ENCODE measurements at regions not wholly inside any gene's neighbourhood (a gene's known extent, or its start where the extent isn't known, plus 50 kb on each side); places are given as distances from the start of the nearest gene placed in this dataset.

DNA sequence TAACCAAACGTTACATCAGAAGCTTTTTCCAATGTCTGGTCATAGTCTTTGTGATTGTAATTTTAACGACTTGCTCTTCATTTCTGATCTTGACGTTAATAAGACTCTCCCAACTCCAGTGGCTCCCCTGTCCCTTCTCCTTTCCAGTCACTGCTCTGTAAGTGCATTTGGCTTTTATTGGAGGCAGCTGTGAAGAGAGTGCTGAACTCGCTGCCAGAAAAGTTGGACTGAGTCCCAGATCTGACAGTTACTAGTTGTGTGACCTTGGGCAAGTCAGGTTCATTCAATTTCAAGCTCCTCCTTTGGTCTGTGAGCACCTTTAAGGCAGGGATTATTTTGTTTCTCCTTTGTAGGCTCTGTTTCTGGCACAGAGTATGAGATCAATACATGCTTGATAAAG, 109.6 kb upstream of the TSPAN2 start:
- ATAC-seq (no peak), DNase-seq (ENCODE audit: low read depth, low spot score) (no peak), FAIRE-seq (no peak)
- H3K27ac ChIP-seq (ENCODE audit: control insufficient read depth, insufficient read depth), result no peak overlapping the region
- H3K4me1 ChIP-seq (ENCODE audit: control insufficient read depth, insufficient read depth, low read length), result no peaks in the 10 kb centered on the region
- no peaks in the 10 kb centered on the region for H4K20me1 ChIP-seq (ENCODE audit: control insufficient read depth, insufficient read depth)
- in situ Hi-C loops (cut with MboI) (no loop called here), intact Hi-C loops (cut with micrococcal nuclease; ENCODE audit: unreplicated experiment) (no loop called here)
- no TSS peak for BruUV-seq (replicated peaks)
- ChIA-PET RAD21 (ENCODE audit: unreplicated experiment) (no interaction called here), POLR2A (no interaction called here), SMC1A (ENCODE audit: uncharacterized antibody, unreplicated experiment) (interaction anchor here (0.7 kb wide), 1 partner anchor 9 kb away, joined by 3 read pairs; no protein-coding TSS in a partner anchor), CTCF (no interaction called here)
- no peak overlapping the region for H2AFZ ChIP-seq (ENCODE audit: control insufficient read depth, low read depth, low read length)
- peaks cover 0 to 3% of the 10 kb centered on the region in 2 experiments; a peak in 1 of 4 replicates for H3K27me3 ChIP-seq (replicated peaks in 1 of 2; ENCODE audit: control insufficient read depth in 2 of 2, insufficient read depth in 2 of 2, low read length in 1 of 2)
- no peaks in the 10 kb centered on the region for H3K9me3 ChIP-seq (replicated peaks; ENCODE audit: control insufficient read depth, insufficient read depth, low read length)
- no peaks in the 10 kb centered on the region for H3K79me2 ChIP-seq (ENCODE audit: control insufficient read depth, insufficient read depth, low read length)
- no peak overlapping the region for H3K4me3 ChIP-seq
- 7% methylated on average over 4 of the region's 4 CpGs for WGBS (ENCODE audit: insufficient coverage, insufficient replicate concordance, low lambda C conversion rate, missing lambda C conversion rate)
- TF ChIP-seq SMAD5 (IDR thresholded peaks at IDR 0.05; ENCODE audit: low read depth), result no peak
- no peak for TF ChIP-seq EGR1 (IDR thresholded peaks at IDR 0.05; ENCODE audit: borderline replicate concordance in 1 of 2, low read depth in 2 of 2, low read length in 2 of 2)
- TF ChIP-seq, protein P1, sequence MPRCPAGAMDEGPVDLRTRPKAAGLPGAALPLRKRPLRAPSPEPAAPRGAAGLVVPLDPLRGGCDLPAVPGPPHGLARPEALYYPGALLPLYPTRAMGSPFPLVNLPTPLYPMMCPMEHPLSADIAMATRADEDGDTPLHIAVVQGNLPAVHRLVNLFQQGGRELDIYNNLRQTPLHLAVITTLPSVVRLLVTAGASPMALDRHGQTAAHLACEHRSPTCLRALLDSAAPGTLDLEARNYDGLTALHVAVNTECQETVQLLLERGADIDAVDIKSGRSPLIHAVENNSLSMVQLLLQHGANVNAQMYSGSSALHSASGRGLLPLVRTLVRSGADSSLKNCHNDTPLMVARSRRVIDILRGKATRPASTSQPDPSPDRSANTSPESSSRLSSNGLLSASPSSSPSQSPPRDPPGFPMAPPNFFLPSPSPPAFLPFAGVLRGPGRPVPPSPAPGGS (IDR thresholded peaks at IDR 0.05; ENCODE audit: borderline replicate concordance, insufficient read depth, low read depth, low read length, poor library complexity, severe bottlenecking), result no peak
- TF ChIP-seq ESRRA (IDR thresholded peaks at IDR 0.05; ENCODE audit: low read length), result no peak
- no peak for TF ChIP-seq PAX5 (IDR thresholded peaks at IDR 0.05; ENCODE audit: borderline replicate concordance, low read depth, low read length)
- no peak for TF ChIP-seq EED (IDR thresholded peaks at IDR 0.05; ENCODE audit: low read depth)
- TF ChIP-seq SUPT20H (IDR thresholded peaks at IDR 0.05; ENCODE audit: borderline replicate concordance, control insufficient read depth, low read depth, low read length), result no peak
- TF ChIP-seq, protein P2, sequence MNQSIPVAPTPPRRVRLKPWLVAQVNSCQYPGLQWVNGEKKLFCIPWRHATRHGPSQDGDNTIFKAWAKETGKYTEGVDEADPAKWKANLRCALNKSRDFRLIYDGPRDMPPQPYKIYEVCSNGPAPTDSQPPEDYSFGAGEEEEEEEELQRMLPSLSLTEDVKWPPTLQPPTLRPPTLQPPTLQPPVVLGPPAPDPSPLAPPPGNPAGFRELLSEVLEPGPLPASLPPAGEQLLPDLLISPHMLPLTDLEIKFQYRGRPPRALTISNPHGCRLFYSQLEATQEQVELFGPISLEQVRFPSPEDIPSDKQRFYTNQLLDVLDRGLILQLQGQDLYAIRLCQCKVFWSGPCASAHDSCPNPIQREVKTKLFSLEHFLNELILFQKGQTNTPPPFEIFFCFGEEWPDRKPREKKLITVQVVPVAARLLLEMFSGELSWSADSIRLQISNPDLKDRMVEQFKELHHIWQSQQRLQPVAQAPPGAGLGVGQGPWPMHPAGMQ (IDR thresholded peaks at IDR 0.05; ENCODE audit: borderline replicate concordance), result no peak
- TF ChIP-seq MEF2B (IDR thresholded peaks at IDR 0.05; ENCODE audit: partially characterized antibody, poor library complexity, severe bottlenecking), result no peak
- TF ChIP-seq, protein P3, sequence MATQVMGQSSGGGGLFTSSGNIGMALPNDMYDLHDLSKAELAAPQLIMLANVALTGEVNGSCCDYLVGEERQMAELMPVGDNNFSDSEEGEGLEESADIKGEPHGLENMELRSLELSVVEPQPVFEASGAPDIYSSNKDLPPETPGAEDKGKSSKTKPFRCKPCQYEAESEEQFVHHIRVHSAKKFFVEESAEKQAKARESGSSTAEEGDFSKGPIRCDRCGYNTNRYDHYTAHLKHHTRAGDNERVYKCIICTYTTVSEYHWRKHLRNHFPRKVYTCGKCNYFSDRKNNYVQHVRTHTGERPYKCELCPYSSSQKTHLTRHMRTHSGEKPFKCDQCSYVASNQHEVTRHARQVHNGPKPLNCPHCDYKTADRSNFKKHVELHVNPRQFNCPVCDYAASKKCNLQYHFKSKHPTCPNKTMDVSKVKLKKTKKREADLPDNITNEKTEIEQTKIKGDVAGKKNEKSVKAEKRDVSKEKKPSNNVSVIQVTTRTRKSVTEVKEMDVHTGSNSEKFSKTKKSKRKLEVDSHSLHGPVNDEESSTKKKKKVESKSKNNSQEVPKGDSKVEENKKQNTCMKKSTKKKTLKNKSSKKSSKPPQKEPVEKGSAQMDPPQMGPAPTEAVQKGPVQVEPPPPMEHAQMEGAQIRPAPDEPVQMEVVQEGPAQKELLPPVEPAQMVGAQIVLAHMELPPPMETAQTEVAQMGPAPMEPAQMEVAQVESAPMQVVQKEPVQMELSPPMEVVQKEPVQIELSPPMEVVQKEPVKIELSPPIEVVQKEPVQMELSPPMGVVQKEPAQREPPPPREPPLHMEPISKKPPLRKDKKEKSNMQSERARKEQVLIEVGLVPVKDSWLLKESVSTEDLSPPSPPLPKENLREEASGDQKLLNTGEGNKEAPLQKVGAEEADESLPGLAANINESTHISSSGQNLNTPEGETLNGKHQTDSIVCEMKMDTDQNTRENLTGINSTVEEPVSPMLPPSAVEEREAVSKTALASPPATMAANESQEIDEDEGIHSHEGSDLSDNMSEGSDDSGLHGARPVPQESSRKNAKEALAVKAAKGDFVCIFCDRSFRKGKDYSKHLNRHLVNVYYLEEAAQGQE (IDR thresholded peaks at IDR 0.05; ENCODE audit: low read depth, low read length), result no peak
- TF ChIP-seq CREM (IDR thresholded peaks at IDR 0.05; ENCODE audit: low read depth), result no peak
- TF ChIP-seq NR2F1 (conservative IDR thresholded peaks at IDR 0.05), result no peak
- TF ChIP-seq IKZF2 (IDR thresholded peaks at IDR 0.05), result no peak
- TF ChIP-seq RCOR1 (conservative IDR thresholded peaks at IDR 0.05; ENCODE audit: low read depth, low read length), result no peak
- TF ChIP-seq, protein P4, sequence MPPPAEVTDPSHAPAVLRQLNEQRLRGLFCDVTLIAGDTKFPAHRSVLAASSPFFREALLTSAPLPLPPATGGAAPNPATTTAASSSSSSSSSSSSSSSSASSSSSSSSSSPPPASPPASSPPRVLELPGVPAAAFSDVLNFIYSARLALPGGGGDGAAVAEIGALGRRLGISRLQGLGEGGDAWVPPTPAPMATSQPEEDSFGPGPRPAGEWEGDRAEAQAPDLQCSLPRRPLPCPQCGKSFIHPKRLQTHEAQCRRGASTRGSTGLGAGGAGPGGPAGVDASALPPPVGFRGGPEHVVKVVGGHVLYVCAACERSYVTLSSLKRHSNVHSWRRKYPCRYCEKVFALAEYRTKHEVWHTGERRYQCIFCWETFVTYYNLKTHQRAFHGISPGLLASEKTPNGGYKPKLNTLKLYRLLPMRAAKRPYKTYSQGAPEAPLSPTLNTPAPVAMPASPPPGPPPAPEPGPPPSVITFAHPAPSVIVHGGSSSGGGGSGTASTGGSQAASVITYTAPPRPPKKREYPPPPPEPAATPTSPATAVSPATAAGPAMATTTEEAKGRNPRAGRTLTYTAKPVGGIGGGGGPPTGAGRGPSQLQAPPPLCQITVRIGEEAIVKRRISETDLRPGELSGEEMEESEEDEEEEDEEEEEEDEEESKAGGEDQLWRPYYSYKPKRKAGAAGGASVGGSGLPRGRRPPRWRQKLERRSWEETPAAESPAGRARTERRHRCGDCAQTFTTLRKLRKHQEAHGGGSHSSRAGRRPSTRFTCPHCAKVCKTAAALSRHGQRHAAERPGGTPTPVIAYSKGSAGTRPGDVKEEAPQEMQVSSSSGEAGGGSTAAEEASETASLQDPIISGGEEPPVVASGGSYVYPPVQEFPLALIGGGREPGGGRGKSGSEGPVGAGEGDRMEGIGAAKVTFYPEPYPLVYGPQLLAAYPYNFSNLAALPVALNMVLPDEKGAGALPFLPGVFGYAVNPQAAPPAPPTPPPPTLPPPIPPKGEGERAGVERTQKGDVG (CRISPR knock-in tag; IDR thresholded peaks at IDR 0.05), result no peak
- TF ChIP-seq ZNF622 (IDR thresholded peaks at IDR 0.05), result no peak
- no peak overlapping the region for H3K4me2 ChIP-seq (ENCODE audit: control insufficient read depth, insufficient read depth)
- H3K36me3 ChIP-seq (ENCODE audit: control insufficient read depth in 2 of 2, insufficient read depth in 2 of 2, low read length in 1 of 2), result no peaks in the 10 kb centered on the region
- H3K9ac ChIP-seq (ENCODE audit: control insufficient read depth, insufficient read depth, low read length), result no peak overlapping the region

Data from GM12878 (cell line).